Activated CD8-positive, alpha-beta memory T cell treated with anti-CD3 and anti-CD28 coated beads, Interleukin-2, amount 50 U/mL, for 24 hours (primary cell): ENCODE measurements at regions not wholly inside any gene's neighbourhood (a gene's known extent, or its start where the extent isn't known, plus 50 kb on each side); places are given as distances from the start of the nearest gene placed in this dataset.

Experiments used
- DNase-seq: peaks from one replicate; pipeline ENCODE4 v3.0.0-alpha.2; 2020; ENCODE audit errors: extremely low read depth

DNA sequence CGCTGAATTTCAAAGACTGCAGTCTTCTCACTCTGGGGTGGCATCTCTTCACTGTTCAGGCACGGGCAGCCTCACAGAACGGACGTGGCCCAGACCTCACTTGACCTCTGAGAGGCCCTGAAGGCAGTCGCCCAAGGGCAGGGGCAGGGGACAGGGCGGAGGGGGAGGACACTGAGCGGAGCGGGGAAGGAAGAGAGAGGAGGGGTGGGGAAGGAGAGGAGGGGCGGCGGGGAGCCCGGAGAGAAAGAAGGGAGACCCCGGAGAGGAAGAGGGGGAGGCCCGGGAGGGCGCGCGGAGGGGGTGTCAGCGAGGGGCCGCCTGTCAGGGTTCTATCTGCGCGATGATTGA, 58.7 kb upstream of the COMTD1 start:
- no peak for DNase-seq

DNA sequence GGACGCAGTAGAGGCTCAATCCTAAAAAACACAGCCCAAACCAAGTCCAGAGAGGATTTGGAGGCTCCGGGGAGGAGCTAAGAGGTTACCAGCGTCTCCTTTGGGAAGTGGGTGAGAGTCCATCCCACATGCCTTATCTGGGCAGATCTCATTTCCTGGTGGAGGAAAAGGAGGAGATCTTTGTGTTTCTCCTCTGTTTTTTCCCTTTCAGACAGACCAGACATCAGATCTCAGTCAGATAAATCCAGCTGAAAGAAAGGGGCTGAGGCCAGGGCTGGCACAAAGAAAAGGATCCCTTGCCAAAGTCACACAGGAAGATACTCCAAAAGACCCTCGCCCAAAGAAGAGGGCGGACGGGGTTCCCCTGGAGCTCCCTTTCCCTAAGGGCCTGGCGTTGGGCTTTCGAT, 58.3 kb upstream of the COMTD1 start:
- DNase-seq: no peak

DNA sequence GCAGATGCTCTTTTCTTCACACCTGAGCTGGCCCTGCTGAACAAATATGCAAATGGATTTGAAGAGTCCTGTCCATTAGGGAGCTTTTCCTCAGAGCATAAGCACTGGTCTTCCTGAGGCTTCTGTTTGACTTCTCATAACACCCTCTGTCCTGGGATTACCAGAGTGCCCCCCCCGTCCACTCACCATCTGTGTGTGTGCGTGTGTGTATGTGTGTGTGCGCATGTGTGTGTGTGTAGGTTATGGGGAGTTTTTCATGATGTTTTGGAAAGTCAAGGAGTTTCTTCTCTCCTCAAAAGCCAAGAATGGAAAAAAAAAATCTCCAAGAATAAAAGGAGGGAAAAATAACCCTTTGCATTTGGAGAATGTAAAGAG, 57.7 kb upstream of the COMTD1 start:
- no peak for DNase-seq

DNA sequence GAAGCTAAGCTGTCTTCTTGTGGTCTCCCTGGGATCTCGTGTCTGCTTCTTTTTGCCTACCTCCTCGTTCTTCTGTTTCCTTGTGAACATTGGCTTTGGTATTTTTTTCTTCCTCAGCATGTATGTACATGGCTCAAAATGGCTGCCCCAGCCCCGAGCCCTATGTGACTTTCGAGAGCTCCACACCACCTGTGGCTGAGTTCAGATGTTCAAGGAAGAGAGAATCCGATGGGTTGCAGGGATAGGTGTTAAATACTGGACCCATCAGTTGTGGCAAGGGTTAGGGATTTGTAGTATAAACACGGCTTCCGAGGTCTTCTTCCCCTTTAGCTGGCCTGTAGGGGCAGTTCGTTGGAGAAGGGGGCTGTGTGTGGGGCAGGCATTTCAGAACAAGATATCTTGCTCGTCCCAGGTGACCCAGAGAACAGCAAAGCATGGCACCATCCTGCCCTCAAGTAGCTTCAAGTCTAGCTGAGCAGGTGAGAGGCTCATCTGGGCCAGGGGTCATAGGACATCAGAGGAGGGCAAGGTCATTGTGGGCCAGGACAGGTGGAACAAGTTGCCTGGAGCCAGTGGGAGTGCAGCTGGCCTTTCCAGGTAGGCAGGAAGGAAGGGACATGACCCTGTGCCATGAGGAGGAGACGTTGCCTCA, 57.2 kb upstream of the COMTD1 start:
- DNase-seq: no peak

DNA sequence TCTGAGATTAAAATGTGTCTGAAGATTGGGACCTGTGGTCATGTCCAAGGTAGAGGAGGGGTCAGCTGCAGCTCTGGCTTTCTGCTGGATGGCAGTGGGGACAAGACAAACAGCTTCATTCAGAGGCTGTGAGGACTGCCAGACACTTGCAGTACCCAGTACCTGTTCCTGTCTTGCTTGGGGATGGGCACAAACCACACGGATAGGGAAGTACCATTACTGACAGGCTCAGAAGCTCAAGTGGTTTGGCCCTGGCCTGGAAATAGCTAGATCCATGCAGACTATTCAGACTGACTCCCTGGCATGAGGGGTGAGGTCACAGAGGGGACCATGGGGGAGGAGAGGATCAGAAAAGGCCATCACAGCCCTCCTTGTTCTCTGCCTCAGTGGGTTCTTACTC, 56.0 kb upstream of the COMTD1 start:
- DNase-seq: no peak

DNA sequence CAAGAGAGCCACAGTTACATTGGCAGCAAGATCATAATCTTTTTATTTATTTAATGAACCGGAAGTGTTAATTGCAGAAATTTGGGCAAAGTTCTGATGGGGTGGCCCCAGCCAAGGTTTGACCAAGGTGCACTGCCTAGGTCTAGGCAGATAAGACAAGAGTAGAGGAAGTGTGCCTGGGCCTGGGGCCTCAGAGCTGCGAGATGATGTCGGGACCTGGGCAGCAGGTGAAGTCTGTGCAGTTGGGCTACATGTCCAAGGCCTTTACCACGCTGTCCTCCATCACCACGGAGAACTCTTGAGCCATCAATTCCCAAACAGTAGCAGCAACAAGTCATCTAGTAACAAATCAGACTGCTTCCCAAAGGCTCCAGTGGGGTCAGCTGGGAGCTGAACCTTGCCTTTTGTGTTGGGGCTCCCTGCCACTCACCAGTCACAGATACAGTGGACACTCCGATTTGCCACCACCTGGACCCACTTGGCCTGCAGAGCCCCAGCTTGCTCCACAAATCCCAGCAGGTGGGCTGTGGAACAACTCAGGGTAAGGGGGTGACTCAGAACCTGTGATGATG, 52.5 kb upstream of the COMTD1 start:
- DNase-seq: no peak

DNA sequence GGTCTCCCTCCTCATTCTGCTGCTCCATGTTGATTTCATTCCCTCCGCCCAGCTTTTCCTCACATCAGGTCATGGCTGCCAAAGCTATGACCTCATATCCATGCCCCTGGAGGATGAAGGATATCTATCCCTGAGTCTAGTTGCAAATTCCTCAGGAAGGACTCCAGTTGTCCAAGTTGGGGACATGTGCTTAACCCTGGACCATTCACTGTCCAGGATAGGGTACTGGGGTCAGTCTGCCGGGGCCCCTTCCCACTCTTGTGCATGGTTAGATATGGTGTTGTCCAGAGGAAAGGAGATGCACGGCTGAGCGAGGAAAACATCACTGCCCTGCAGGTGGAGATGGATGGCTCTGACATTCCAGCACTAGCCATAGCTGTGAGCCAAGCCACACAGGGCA, 51.9 kb upstream of the COMTD1 start:
- DNase-seq: no peak

DNA sequence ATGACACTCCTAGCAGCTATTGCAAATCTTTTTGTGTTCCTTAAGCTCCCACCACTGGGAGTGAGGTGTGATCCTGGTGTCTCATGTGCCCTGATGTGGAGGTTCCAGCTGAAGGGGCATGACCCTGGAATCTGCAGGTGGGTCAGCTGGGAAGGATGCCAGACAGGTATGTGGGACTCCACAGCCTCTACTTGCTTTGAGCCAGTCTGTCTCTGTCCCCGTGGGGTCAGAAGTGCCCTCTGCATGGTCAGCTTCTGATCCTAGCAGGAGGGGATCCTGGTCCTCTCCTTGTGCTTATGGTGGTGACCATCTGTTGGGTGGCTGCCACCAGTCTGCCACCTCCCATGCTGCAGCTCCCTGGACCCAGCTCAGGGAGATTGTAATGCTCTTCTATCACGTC, 51.1 kb upstream of the COMTD1 start:
- no peak for DNase-seq
